Hepatocyte (in vitro differentiated cells): ENCODE measurements at regions not wholly inside any gene's neighbourhood (a gene's known extent, or its start where the extent isn't known, plus 50 kb on each side); places are given as distances from the start of the nearest gene placed in this dataset.
"Not testable (repeated sequence)": the region's sequence is repeated elsewhere in the genome, so short reads cannot be mapped to it uniquely, and the experiment has no call there.

Experiments used
- DNase-seq: peaks from one replicate; pipeline ENCODE4 v3.0.0-alpha.2; 2016; ENCODE audit warnings: low spot score
- H2AFZ ChIP-seq: fragments of 200-600 bp; sonication (generic); 2 replicates; pipeline ENCODE4 v1.6.0; 2016; ENCODE audit warnings: antibody characterized with exemption, mild to moderate bottlenecking
- H3K27ac ChIP-seq: fragments of 200-600 bp; sonication (generic); 2 replicates; pipeline ENCODE4 v1.5.1; 2016; ENCODE audit warnings: mild to moderate bottlenecking
- H3K27me3 ChIP-seq: fragments of 200-600 bp; sonication (generic); 2 replicates; pipeline ENCODE4 v1.6.1; 2016
- H3K36me3 ChIP-seq: fragments of 200-600 bp; sonication (generic); replicated peaks from 2 replicates; pipeline ENCODE4 v1.5.1; 2016; ENCODE audit warnings: low read depth; ENCODE audit not compliant: insufficient read depth
- H3K4me1 ChIP-seq: fragments of 200-600 bp; sonication (generic); 2 replicates; pipeline ENCODE4 v1.5.1; 2016; ENCODE audit warnings: mild to moderate bottlenecking, moderate library complexity; ENCODE audit not compliant: insufficient read depth
- H3K4me2 ChIP-seq: fragments of 200-600 bp; sonication (generic); 2 replicates; pipeline ENCODE4 v1.6.0; 2016
- H3K4me3 ChIP-seq: fragments of 200-600 bp; sonication (generic); 2 replicates; pipeline ENCODE4 v1.5.1; 2016; ENCODE audit warnings: mild to moderate bottlenecking
- H3K79me2 ChIP-seq: fragments of 200-600 bp; sonication (generic); 2 replicates; pipeline ENCODE4 v1.6.0; 2017; ENCODE audit warnings: mild to moderate bottlenecking
- H3K9me2 ChIP-seq: fragments of 200-600 bp; sonication (generic); replicated peaks from 2 replicates; pipeline ENCODE4 v1.6.0; 2017; ENCODE audit warnings: mild to moderate bottlenecking; ENCODE audit not compliant: insufficient read depth
- H3K9me3 ChIP-seq: fragments of 200-600 bp; sonication (generic); 2 replicates; pipeline ENCODE4 v1.5.1; 2016; ENCODE audit warnings: low read depth, mild to moderate bottlenecking
- H4K20me1 ChIP-seq: fragments of 200-600 bp; sonication (generic); 2 replicates; pipeline ENCODE4 v1.6.0; 2016; ENCODE audit warnings: mild to moderate bottlenecking; ENCODE audit not compliant: insufficient read depth, poor library complexity, severe bottlenecking
- WGBS: methylation state at CpG from one replicate; pipeline ENCODE4 v1.1.6; 2016; ENCODE audit warnings: low lambda C conversion rate; ENCODE audit errors: missing lambda C conversion rate; 5-methylcytosine and 5-hydroxymethylcytosine counted together

DNA sequence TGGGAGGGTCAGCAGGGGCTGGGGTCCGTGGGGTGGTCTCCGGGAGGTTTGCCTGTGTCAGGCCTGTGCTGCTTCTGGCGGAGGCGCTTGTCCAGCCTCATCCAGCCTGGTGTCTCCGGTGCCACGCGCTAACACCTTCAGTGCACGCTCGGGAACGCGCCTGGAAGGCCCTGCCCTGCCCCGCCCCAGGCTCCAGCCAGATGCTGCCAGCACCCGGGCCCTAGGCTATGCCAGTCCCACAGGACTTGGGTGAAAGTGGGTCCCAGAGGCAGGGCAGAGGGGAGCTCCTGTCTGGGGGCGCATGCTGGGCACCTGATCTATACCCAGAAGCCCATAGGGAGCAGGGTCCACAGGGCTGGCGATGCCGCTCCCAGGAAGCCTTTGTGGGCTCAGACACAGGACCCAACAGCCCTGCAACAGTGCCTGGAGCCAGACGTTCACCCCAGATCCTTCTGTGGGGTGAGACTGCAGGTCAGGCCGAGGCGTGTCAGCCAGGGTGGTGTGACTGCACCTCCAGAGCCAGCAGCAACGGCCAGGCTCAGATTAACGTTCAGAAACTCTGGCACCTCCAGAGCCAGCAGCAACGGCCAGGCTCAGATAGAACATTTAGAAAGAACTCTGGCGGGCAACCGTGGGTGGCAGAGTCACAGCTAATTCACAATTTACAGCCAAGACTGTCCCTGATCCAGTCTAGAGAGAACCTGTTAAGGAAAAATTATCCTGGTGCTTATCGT, 5423.2 kb upstream of the TPTE start:
- H3K27ac ChIP-seq, H3K79me2 ChIP-seq, H2AFZ ChIP-seq, H3K36me3 ChIP-seq, H3K4me2 ChIP-seq, DNase-seq, H3K9me3 ChIP-seq, H4K20me1 ChIP-seq, H3K9me2 ChIP-seq, H3K4me1 ChIP-seq, H3K4me3 ChIP-seq, H3K27me3 ChIP-seq: not testable (repeated sequence)
- WGBS = 96% methylated on average over 6 of the region's 25 CpGs

GRCh38 chr21:5100604-5101174, 5420.7 kb upstream of the TPTE start:
- not testable (repeated sequence) for H3K9me3 ChIP-seq, H3K27ac ChIP-seq
- no CpG with 5 or more reads among the region's 22 CpGs for WGBS

GRCh38 chr21:5101749-5102148, 5419.6 kb upstream of the TPTE start:
- not testable (repeated sequence) for H3K4me3 ChIP-seq, H3K27me3 ChIP-seq, H4K20me1 ChIP-seq, H3K36me3 ChIP-seq, H3K4me1 ChIP-seq, H3K79me2 ChIP-seq, H3K27ac ChIP-seq, H2AFZ ChIP-seq, H3K9me2 ChIP-seq, H3K9me3 ChIP-seq, H3K4me2 ChIP-seq
- 88% methylated on average over 5 of the region's 14 CpGs for WGBS
- DNase-seq = peak; percentile 2

More at GRCh38 chr21:5100604-5101174, 5420.7 kb upstream of the TPTE start:
- H3K4me1 ChIP-seq, H2AFZ ChIP-seq, H4K20me1 ChIP-seq, DNase-seq, H3K9me2 ChIP-seq, H3K27me3 ChIP-seq, H3K4me2 ChIP-seq, H3K36me3 ChIP-seq, H3K79me2 ChIP-seq, H3K4me3 ChIP-seq: not testable (repeated sequence)

DNA sequence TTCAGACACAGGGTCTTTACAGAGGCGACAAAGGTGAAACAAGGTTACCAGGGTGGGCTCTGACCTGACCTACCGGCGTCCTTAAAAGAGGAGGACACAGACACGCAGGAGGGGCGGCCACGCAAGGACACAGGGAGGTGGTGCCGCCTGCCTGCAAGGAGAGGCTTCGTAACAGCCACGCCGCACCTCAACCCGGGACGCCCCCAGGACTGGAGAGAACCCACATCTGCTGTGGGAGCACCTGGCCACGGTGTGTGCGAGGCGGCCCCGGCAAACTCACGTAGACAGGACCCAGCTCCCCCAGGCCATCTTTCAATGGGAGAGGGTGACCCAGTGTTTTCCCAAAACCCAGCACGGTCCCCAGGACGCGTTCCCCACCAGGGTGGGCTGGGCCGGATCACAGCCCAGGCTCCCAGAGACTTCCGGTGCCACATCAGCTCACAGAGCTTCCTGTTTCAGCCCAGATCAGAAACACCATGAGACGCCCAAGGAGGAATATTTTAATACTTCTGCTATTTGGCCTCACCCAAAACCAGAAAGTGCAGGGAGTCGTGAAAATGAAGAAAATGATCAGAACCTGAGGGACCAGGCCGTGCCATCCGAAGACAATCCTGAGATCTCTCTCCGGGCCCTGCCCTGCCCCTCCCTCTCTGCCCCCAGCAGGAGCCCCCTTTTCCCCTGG, 5417.4 kb upstream of the TPTE start:
- H3K9me2 ChIP-seq, H3K79me2 ChIP-seq, H3K4me2 ChIP-seq, H3K4me1 ChIP-seq, H4K20me1 ChIP-seq, H3K9me3 ChIP-seq, H3K36me3 ChIP-seq, H2AFZ ChIP-seq, H3K27ac ChIP-seq, H3K27me3 ChIP-seq, H3K4me3 ChIP-seq, DNase-seq: not testable (repeated sequence)
- WGBS = 96% methylated on average over 8 of the region's 27 CpGs

DNA sequence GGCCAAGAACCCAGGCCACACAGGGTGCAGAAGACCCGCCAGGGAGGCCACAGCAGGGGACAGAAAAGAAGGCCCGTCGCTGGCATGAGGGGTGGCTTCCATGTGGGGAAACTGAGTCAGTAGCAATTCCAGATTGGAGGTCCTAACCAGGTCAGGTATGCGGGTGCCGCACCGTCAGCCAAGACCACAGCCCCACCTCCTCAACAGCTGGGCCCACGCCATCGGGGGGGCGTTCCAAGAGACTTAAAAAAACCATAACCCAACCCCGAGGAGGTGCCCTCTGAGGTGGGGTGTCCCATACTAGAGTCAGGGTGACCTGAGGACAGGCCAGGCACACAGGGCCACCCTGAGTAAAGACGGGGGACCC, 5416.8 kb upstream of the TPTE start:
- not testable (repeated sequence) for H3K79me2 ChIP-seq, H3K4me1 ChIP-seq, H3K4me3 ChIP-seq, DNase-seq, H3K36me3 ChIP-seq, H3K27me3 ChIP-seq, H2AFZ ChIP-seq, H3K27ac ChIP-seq, H3K4me2 ChIP-seq, H3K9me3 ChIP-seq, H4K20me1 ChIP-seq, H3K9me2 ChIP-seq
- WGBS = 95% methylated on average over 4 of the region's 11 CpGs

DNA sequence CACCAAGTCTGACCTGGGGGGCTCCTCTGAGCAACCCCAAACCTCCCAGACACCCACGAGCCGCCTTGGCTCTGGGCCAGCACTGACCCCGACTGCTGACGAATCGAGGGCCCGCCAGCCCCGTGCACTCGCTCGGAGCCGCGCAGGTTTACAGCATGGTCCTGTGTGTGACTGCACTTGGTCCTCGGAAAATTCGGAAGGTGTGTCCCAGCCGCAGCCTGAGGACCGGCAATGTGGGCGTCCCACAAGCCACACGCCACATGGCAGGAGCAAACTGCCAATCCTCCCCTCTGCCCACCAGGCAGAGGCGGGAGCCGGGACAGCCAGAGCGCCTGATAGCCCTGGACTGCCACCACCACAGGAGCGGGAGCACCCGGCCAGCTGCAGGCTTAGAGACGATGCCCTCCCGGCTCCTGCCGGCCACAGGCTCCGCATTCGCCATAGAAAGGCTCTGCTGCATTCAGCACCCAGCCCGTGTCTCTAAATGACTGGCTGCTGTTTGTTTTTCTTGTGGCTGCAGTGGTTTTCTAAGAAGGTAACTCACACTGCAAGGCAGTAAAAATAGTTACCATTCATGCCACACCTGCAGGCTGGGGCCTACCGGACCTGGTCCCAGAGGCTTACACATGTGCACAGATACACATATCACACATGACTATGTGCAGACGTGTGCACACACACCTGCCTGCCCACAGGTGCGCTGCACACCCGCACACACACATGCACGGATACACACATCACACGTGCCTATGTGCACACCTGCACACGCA, 5415.3 kb upstream of the TPTE start:
- H3K27ac ChIP-seq, H3K4me1 ChIP-seq, H3K4me2 ChIP-seq, H3K9me2 ChIP-seq, H2AFZ ChIP-seq, H3K27me3 ChIP-seq, H3K4me3 ChIP-seq, H3K79me2 ChIP-seq, DNase-seq, H3K36me3 ChIP-seq, H3K9me3 ChIP-seq, H4K20me1 ChIP-seq: not testable (repeated sequence)
- 100% methylated on average over 6 of the region's 35 CpGs for WGBS

GRCh38 chr21:5106767-5107464, 5414.5 kb upstream of the TPTE start:
- H3K79me2 ChIP-seq, H4K20me1 ChIP-seq, H3K4me2 ChIP-seq, H3K9me2 ChIP-seq, H3K9me3 ChIP-seq, H3K4me3 ChIP-seq, DNase-seq, H3K27me3 ChIP-seq, H3K4me1 ChIP-seq, H2AFZ ChIP-seq, H3K36me3 ChIP-seq, H3K27ac ChIP-seq: not testable (repeated sequence)
- WGBS = no CpG with 5 or more reads among the region's 23 CpGs

GRCh38 chr21:5107637-5108036, 5413.7 kb upstream of the TPTE start:
- not testable (repeated sequence) for H3K36me3 ChIP-seq, H3K27ac ChIP-seq, H3K4me3 ChIP-seq, H3K4me1 ChIP-seq, H4K20me1 ChIP-seq, H3K27me3 ChIP-seq, H3K4me2 ChIP-seq, DNase-seq, H3K9me3 ChIP-seq, H3K79me2 ChIP-seq, H2AFZ ChIP-seq, H3K9me2 ChIP-seq
- WGBS = no CpG with 5 or more reads among the region's 20 CpGs
